PC-3 (cell line): ENCODE measurements at regions not wholly inside any gene's neighbourhood (a gene's known extent, or its start where the extent isn't known, plus 50 kb on each side); places are given as distances from the start of the nearest gene placed in this dataset.

ENCODE experiments used
- ATAC-seq: fragments of 200-7000 bp; cut with Tn5 transposase; 2 replicates; pipeline ENCODE4 v1.9.1; 2020; ENCODE audit warnings: mild to moderate bottlenecking, moderate library complexity
- BruUV-seq: library from RNA; stranded (reverse); fragments of 400-500 nt; replicated peaks from 2 replicates; lab custom pipeline; 2021; lab: Mats Ljungman, UMichigan
- CTCF ChIA-PET: fragments of 300-600 bp; sonication (Branson Sonifier 250); formaldehyde crosslinking; loops from one replicate; lab custom pipeline; 2022; ENCODE audit warnings: antibody characterized with exemption; lab: Charles Lee
- POLR2A ChIA-PET: fragments of 300-600 bp; sonication (Branson Sonifier 250); formaldehyde crosslinking; loops from one replicate; lab custom pipeline; 2022; ENCODE audit warnings: antibody characterized with exemption; ENCODE audit not compliant: unreplicated experiment; lab: Charles Lee
- DNase-seq: peaks from one replicate; pipeline ENCODE4 v3.0.0-alpha.2; 2015
- H2AFZ ChIP-seq: fragments of 300-600 bp; sonication (generic); 2 replicates; pipeline ENCODE4 v1.6.0; 2016; ENCODE audit warnings: antibody characterized with exemption, low read length
- H3F3A ChIP-seq: fragments of 300-600 bp; sonication (generic); one replicate; pipeline ENCODE4 v1.6.0; 2017; ENCODE audit warnings: antibody characterized with exemption, low read length, control low read depth, mild to moderate bottlenecking; ENCODE audit not compliant: unreplicated experiment
- H3K27ac ChIP-seq: fragments of 300-600 bp; sonication (generic); 2 replicates; pipeline ENCODE4 v1.5.1; 2016; ENCODE audit warnings: mild to moderate bottlenecking, low read length
- H3K27me3 ChIP-seq: fragments of 300-600 bp; sonication (generic); 2 replicates; pipeline ENCODE4 v1.6.1; 2016; ENCODE audit warnings: low read length, mixed read lengths
- H3K36me3 ChIP-seq: fragments of 300-600 bp; sonication (generic); 2 replicates; pipeline ENCODE4 v1.6.1; 2016; ENCODE audit warnings: low read depth, mixed run types, low read length, mixed read lengths
- H3K4me1 ChIP-seq: fragments of 300-600 bp; sonication (generic); 2 replicates; pipeline ENCODE4 v1.5.1; 2016; ENCODE audit warnings: low read length; ENCODE audit not compliant: insufficient read depth
- H3K4me2 ChIP-seq: fragments of 300-600 bp; sonication (generic); 2 replicates; pipeline ENCODE4 v1.6.0; 2016; ENCODE audit warnings: low read length
- H3K4me3 ChIP-seq: fragments of 300-600 bp; sonication (generic); 2 replicates; pipeline ENCODE4 v1.5.1; 2016; ENCODE audit warnings: mild to moderate bottlenecking, low read length, mixed read lengths
- H3K79me2 ChIP-seq: fragments of 300-600 bp; sonication (generic); 2 replicates; pipeline ENCODE4 v1.6.1; 2017; ENCODE audit warnings: low read length, mixed read lengths
- H3K9ac ChIP-seq: fragments of 300-600 bp; sonication (generic); 2 replicates; pipeline ENCODE4 v1.6.0; 2016; ENCODE audit warnings: mild to moderate bottlenecking, low read length
- H3K9me2 ChIP-seq: fragments of 300-600 bp; sonication (generic); replicated peaks from 2 replicates; pipeline ENCODE4 v1.6.1; 2016; ENCODE audit warnings: mixed run types, low read length, mixed read lengths
- H3K9me3 ChIP-seq: fragments of 300-600 bp; sonication (generic); 2 replicates; pipeline ENCODE4 v1.6.1; 2016; ENCODE audit warnings: low read length, mixed read lengths
- H4K20me1 ChIP-seq: fragments of 300-600 bp; sonication (generic); 2 replicates; pipeline ENCODE4 v1.6.1; 2016; ENCODE audit warnings: low read length, mixed read lengths
- EZH2 ChIP-seq: fragments of 300-600 bp; sonication (generic); IDR thresholded peaks from one replicate; pipeline ENCODE4 v1.6.1; 2017; ENCODE audit warnings: antibody characterized with exemption, mild to moderate bottlenecking, low read length; ENCODE audit not compliant: unreplicated experiment
- EZH2phosphoT487 ChIP-seq: fragments of 300-600 bp; sonication (generic); IDR thresholded peaks from 2 replicates; pipeline ENCODE4 v1.6.1; 2018; ENCODE audit warnings: mild to moderate bottlenecking, antibody characterized with exemption, low read length, borderline replicate concordance
- intact Hi-C: fragments of 100-400 bp; cut with micrococcal nuclease; formaldehyde crosslinking; loops from 2 replicates; pipeline ENCODE4 v1.9.0; 2023
- TF ChIP-seq, protein P1 (sequence below): fragments of 300-600 bp; sonication (generic); conservative IDR thresholded peaks from 2 replicates; pipeline ENCODE4 v1.5.1; 2017; ENCODE audit warnings: antibody characterized with exemption, low read depth, mild to moderate bottlenecking, low read length

- H3K9me2 ChIP-seq = no peaks in the 10 kb centered on the region
- H2AFZ ChIP-seq = no peak overlapping the region
- H3F3A ChIP-seq = no peaks in the 10 kb centered on the region
- no peak overlapping the region for H3K9ac ChIP-seq
- no peaks in the 10 kb centered on the region for H4K20me1 ChIP-seq
- intact Hi-C loops = no loop called here
- H3K27ac ChIP-seq = no peak overlapping the region
- BruUV-seq = no TSS peak
- no peaks in the 10 kb centered on the region for H3K9me3 ChIP-seq
- DNase-seq = peak; percentile 46
- no peak overlapping the region for H3K4me2 ChIP-seq
- H3K4me3 ChIP-seq = no peak overlapping the region
- no peak for TF ChIP-seq EZH2
- TF ChIP-seq EZH2phosphoT487 = no peak
- TF ChIP-seq, protein P1, sequence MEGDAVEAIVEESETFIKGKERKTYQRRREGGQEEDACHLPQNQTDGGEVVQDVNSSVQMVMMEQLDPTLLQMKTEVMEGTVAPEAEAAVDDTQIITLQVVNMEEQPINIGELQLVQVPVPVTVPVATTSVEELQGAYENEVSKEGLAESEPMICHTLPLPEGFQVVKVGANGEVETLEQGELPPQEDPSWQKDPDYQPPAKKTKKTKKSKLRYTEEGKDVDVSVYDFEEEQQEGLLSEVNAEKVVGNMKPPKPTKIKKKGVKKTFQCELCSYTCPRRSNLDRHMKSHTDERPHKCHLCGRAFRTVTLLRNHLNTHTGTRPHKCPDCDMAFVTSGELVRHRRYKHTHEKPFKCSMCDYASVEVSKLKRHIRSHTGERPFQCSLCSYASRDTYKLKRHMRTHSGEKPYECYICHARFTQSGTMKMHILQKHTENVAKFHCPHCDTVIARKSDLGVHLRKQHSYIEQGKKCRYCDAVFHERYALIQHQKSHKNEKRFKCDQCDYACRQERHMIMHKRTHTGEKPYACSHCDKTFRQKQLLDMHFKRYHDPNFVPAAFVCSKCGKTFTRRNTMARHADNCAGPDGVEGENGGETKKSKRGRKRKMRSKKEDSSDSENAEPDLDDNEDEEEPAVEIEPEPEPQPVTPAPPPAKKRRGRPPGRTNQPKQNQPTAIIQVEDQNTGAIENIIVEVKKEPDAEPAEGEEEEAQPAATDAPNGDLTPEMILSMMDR = no peak
- H3K79me2 ChIP-seq = no peaks in the 10 kb centered on the region
- H3K27me3 ChIP-seq = no peaks in the 10 kb centered on the region
- H3K4me1 ChIP-seq = peaks cover 11% of the 10 kb centered on the region
- CTCF ChIA-PET = no interaction called here
- no peaks in the 10 kb centered on the region for H3K36me3 ChIP-seq
- POLR2A ChIA-PET = interaction anchor here (0.6 kb wide), 1 partner anchor 100 kb away, joined by 4 read pairs; no protein-coding TSS in a partner anchor
- peak; percentile 38; the same call in 1 of the 2 replicates for ATAC-seq
These were observed 756.7 kb upstream of the SLIT2 start for GRCh38 chr4:19494961-19495360.

DNA sequence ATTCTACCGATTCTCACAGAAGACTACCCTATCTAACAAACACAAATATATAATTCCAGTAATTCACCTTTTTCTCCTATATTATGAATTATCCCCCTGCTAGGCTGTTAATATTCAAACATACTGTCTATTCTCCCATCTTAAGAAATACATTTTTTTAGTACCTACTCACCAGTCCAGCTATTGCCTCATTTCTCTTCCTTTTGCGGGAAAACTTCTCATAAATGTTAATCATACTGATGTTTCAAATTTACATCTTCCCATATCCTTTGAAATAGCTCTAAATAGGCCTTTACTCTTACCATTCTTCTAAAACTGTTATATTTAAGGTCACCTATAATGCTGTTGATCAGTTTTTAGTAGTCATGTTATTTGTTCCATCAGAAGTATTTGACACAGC lies 759.1 kb upstream of the SLIT2 start:
- Histone ChIP-seq H2AFZ (no peak overlapping the region), H3K79me2 (no peaks in the 10 kb centered on the region), H3K27ac (no peak overlapping the region), H3K9ac (no peak overlapping the region), H4K20me1 (no peaks in the 10 kb centered on the region), H3K4me2 (no peak overlapping the region), H3K36me3 (no peaks in the 10 kb centered on the region), H3F3A (no peaks in the 10 kb centered on the region), H3K4me3 (no peak overlapping the region), H3K9me3 (no peaks in the 10 kb centered on the region), H3K9me2 (no peaks in the 10 kb centered on the region), H3K4me1 (peaks cover 11% of the 10 kb centered on the region), H3K27me3 (no peaks in the 10 kb centered on the region)
- BruUV-seq = no TSS peak
- intact Hi-C loops = no loop called here
- TF ChIP-seq, protein P1 = no peak
- TF ChIP-seq EZH2phosphoT487 (no peak), EZH2 (no peak)
- ATAC-seq (no peak), DNase-seq (no peak)
- CTCF ChIA-PET = no interaction called here
- POLR2A ChIA-PET = no interaction called here

- CTCF ChIA-PET = no interaction called here
- H3K9me3 ChIP-seq = no peaks in the 10 kb centered on the region
- H3K4me1 ChIP-seq = no peaks in the 10 kb centered on the region
- H3K36me3 ChIP-seq = no peaks in the 10 kb centered on the region
- H3F3A ChIP-seq = no peaks in the 10 kb centered on the region
- no TSS peak for BruUV-seq
- H3K4me2 ChIP-seq = no peak overlapping the region
- peak; percentile 53 for DNase-seq
- no peaks in the 10 kb centered on the region for H3K27me3 ChIP-seq
- H3K9ac ChIP-seq = no peak overlapping the region
- no peak overlapping the region for H3K27ac ChIP-seq
- H4K20me1 ChIP-seq = no peaks in the 10 kb centered on the region
- H3K79me2 ChIP-seq = no peaks in the 10 kb centered on the region
- intact Hi-C loops = loop anchor here (2.0 kb wide), 1 partner anchor 762 kb away; no protein-coding TSS in a partner anchor
- peak; percentile 61 for ATAC-seq
- H3K9me2 ChIP-seq = no peaks in the 10 kb centered on the region
- H2AFZ ChIP-seq = no peak overlapping the region
- no peak overlapping the region for H3K4me3 ChIP-seq
- POLR2A ChIA-PET = no interaction called here
- TF ChIP-seq EZH2phosphoT487 (no peak), EZH2 (no peak)
- TF ChIP-seq, protein P1 = peak; percentile 29; the same call in 1 of the 2 replicates
These were observed 765.3 kb upstream of the SLIT2 start for GRCh38 chr4:19486400-19486799.
